Mucosa of rectum (tissue), 2 donors: ENCODE measurements at regions not wholly inside any gene's neighbourhood (a gene's known extent, or its start where the extent isn't known, plus 50 kb on each side); places are given as distances from the start of the nearest gene placed in this dataset.

Source experiments
- H3K27ac ChIP-seq, 2 donors: one replicate each; pipeline ENCODE4 v1.7.0; 2013; ENCODE audit warnings: inconsistent platforms in 2 of 2, low read depth in 2 of 2, low read length in 2 of 2
- H3K27me3 ChIP-seq, 2 donors: one replicate each; pipeline ENCODE4 v1.7.0; 2013; ENCODE audit warnings: low read length in 2 of 2; ENCODE audit not compliant: control insufficient read depth in 2 of 2, insufficient read depth in 2 of 2
- H3K36me3 ChIP-seq, 2 donors: one replicate each; pipeline ENCODE4 v1.7.0; 2013; ENCODE audit warnings: low read length in 2 of 2; ENCODE audit not compliant: control insufficient read depth in 2 of 2, insufficient read depth in 2 of 2
- H3K4me1 ChIP-seq, 2 donors: one replicate each; pipeline ENCODE4 v1.7.0; 2013; ENCODE audit warnings: low read length in 2 of 2, mild to moderate bottlenecking in 1 of 2; ENCODE audit not compliant: control insufficient read depth in 2 of 2, insufficient read depth in 2 of 2
- H3K4me3 ChIP-seq, 2 donors: one replicate each; pipeline ENCODE4 v1.7.0; 2013; ENCODE audit warnings: low read length in 2 of 2
- H3K9ac ChIP-seq, 2 donors: one replicate each; pipeline ENCODE4 v1.7.0; 2013; ENCODE audit warnings: low read length in 2 of 2, low read depth in 1 of 2, mild to moderate bottlenecking in 1 of 2
- H3K9me3 ChIP-seq, 2 donors: one replicate each; pipeline ENCODE4 v1.7.0; 2013; ENCODE audit warnings: low read length in 2 of 2; ENCODE audit not compliant: control insufficient read depth in 2 of 2
- donor health status: healthy.
- donor health status: Normal muscosa, but diverticular disease.

DNA sequence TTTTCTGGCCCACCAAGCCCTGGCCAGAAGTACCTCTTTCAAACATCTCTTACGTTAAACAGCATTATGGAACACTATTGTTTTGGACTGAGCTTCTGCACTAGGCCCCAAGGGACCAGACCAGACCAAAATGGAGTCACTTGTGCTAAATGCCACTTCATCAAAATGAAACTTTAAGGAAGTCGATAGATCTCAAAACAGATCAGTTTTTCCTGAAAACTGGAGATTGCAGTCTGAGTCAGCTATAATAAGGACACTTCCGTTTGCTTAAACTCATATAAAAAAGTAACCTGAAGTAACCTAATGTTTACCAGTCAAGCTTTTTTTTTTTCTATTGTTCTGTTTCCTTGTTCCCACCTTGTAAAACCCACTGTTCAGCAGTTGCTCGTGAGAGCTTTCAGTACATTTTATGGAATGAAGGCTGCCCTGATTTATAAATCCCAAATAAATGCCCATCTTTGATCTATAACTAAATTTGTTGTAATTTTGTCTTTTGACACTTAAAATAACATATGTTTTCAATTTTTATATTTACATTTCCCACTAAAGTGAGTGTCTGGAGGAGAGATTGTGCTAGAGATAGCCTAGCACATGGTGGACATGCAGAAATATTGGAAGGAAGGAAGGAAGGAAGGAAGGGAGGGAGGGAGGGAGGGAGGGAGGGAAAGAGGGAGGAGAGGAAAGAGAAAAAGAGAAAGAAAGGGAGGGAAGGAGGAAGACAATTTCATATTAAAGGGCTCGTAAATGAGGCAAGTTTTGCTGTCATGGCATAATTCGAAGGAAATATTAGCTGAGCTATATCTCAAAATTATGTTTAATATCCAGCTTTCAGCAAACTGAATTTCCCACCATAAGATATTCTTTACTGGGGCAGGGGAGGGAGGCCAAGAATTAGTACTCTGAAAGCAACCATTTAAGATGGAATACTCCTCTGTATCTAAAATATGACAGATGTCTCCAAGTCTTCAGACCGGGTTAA lies 77.0 kb upstream of the CXADR start:
- H3K9ac ChIP-seq, result peak overlapping the region in 1 of 2 donors; percentile 9
- no peaks in the 10 kb centered on the region for H3K9me3 ChIP-seq
- peaks cover 13 to 18% of the 10 kb centered on the region in 2 donors for H3K4me1 ChIP-seq
- H3K27ac ChIP-seq, result peak overlapping the region; percentile 69 to 71
- H3K36me3 ChIP-seq, result no peaks in the 10 kb centered on the region
- no peak overlapping the region for H3K4me3 ChIP-seq
- no peaks in the 10 kb centered on the region for H3K27me3 ChIP-seq

DNA sequence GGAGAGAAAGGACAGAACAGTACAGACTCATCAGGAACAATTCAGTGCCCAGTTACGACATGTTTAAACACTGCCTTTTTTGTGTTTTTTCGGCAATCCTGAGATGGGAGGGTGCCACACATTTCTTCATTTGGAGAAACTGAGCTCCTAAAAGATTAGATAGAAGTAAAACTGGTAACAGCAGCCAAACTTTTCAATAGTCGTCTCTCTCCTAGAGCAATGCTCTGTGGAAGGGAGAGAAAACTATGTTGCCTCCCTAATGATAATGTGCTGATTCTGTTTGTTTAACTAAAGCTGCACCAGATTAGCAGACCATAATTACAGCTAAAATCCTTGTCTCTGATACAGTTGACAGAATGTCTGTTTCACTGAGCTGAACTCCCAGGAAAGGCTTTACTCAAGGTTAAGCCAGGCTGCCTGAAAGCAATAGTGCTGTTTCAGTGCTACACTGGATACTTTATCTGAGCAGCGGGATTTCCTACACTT lies 76.2 kb upstream of the CXADR start:
- no peaks in the 10 kb centered on the region for H3K9me3 ChIP-seq
- no peak overlapping the region for H3K4me3 ChIP-seq
- no peaks in the 10 kb centered on the region for H3K36me3 ChIP-seq
- H3K27me3 ChIP-seq, result no peaks in the 10 kb centered on the region
- H3K4me1 ChIP-seq, result peaks cover 14 to 19% of the 10 kb centered on the region in 2 donors
- H3K9ac ChIP-seq, result peak overlapping the region in 1 of 2 donors; percentile 3
- H3K27ac ChIP-seq, result peak overlapping the region; percentile 48 to 71

DNA sequence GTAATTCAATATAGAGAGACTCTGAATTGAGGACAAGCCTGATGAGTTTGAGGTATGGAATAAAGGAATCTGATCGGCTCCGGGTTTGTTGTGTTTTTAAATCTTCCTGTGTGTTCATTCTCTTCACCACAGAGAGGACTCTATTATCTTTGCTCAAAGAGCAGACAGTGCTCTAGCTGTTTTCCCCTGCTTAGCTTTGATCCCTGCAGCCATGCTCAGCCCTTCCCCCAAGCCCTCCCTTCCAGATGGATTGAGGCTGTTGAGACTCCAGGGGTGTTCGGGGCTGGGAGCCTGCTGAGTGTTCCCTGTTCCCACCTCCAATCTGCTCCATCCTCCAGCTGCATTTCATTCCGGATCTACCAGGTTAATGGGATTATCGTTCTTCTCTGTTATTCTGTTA lies 74.2 kb upstream of the CXADR start:
- Histone ChIP-seq H3K27ac (no peak overlapping the region), H3K4me1 (peaks cover 21 to 27% of the 10 kb centered on the region in 2 donors), H3K27me3 (no peaks in the 10 kb centered on the region), H3K9ac (no peak overlapping the region), H3K4me3 (no peak overlapping the region), H3K36me3 (no peaks in the 10 kb centered on the region), H3K9me3 (no peaks in the 10 kb centered on the region)

DNA sequence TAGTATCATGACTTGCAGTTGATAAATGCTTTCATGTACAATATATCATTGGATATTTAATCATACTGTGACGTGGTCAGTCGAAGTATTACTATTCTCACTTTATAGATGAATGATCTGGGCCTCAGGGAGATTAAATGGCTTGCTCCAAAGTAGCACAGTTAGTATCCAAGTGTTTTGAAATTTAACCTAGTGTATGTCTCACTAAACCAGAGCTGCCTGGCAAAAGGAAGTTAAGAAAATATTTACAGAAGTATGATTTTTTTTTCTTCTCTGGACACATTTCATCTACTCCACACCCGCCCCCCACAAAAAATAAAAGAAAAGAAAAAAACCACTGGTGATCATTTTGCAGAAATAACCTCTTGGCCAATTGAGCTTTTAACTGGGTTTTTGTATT lies 71.9 kb upstream of the CXADR start:
- H3K9me3 ChIP-seq, result no peaks in the 10 kb centered on the region
- no peak overlapping the region for H3K9ac ChIP-seq
- no peak overlapping the region for H3K4me3 ChIP-seq
- peak overlapping the region in 1 of 2 donors; percentile 71 for H3K27ac ChIP-seq
- no peaks in the 10 kb centered on the region for H3K27me3 ChIP-seq
- no peaks in the 10 kb centered on the region for H3K36me3 ChIP-seq
- H3K4me1 ChIP-seq, result peaks cover 17 to 18% of the 10 kb centered on the region in 2 donors

DNA sequence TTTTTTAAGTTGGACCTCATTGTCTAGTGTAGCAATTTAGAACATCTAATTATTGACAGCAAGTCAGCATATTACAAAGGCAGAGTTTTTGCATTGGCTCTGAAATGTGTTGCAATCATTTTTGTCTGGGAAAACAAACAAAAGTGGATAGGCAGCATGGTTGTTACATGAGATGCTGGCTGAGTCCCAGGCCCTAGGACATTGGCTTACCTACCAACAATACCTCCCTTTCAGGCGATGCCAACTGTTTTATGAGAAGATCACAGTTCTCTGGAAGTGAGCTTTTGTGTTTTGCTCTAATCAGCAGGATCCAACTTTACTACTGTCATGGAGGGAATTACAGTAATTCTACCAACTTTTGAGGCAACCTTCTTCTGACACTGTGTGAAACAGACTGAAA lies 71.5 kb upstream of the CXADR start:
- Histone ChIP-seq H3K4me1 (peaks cover 14% of the 10 kb centered on the region in 2 donors), H3K36me3 (no peaks in the 10 kb centered on the region), H3K27ac (peak overlapping the region; percentile 50 to 71), H3K9me3 (no peaks in the 10 kb centered on the region), H3K27me3 (no peaks in the 10 kb centered on the region), H3K9ac (no peak overlapping the region), H3K4me3 (no peak overlapping the region)

DNA sequence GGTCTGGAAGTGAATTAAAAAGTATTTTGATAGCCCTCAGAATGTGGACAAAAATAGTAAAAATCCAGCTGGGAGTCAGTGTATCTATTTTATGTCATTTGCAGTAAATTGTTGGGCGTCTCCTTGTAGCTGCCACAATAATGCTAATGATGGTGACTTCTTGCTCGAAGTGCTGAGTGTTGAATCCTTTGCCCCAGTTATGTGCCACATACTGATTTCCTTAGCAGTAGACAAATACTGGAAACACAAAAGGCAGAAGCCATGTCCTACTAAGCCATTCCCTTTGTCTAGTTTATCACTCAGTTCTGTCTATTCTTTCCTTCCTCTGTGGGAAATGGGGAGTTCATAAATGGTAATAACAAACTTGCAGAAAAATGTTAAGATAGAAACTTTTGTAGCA lies 70.7 kb upstream of the CXADR start:
- H3K9ac ChIP-seq, result no peak overlapping the region
- H3K9me3 ChIP-seq, result no peaks in the 10 kb centered on the region
- no peaks in the 10 kb centered on the region for H3K27me3 ChIP-seq
- peak overlapping the region; percentile 50 to 71 for H3K27ac ChIP-seq
- H3K4me3 ChIP-seq, result no peak overlapping the region
- peaks cover 8 to 12% of the 10 kb centered on the region in 2 donors for H3K4me1 ChIP-seq
- no peaks in the 10 kb centered on the region for H3K36me3 ChIP-seq

DNA sequence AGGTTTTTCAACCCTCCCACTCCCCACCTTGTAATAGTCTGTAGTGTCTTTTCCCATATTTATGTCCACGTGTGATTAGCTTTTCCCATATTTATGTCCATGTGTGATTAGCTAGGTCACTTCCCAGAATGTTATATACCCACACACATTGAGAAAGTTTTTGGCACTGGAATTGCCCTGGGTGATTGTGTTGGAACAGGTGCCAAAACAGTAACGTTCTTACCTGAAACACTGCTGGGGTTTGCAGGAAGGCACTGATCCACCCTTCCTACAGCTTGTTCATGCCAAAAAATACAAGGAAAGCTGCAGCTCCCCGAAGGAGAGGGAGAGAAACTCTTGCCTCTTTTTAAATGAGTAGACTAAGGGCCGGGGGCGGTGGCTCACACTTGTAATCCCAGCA lies 68.0 kb upstream of the CXADR start:
- H3K4me3 ChIP-seq, result no peak overlapping the region
- no peak overlapping the region for H3K9ac ChIP-seq
- H3K27ac ChIP-seq, result no peak overlapping the region
- peaks cover 8 to 12% of the 10 kb centered on the region in 2 donors for H3K4me1 ChIP-seq
- no peaks in the 10 kb centered on the region for H3K36me3 ChIP-seq
- H3K27me3 ChIP-seq, result no peaks in the 10 kb centered on the region
- H3K9me3 ChIP-seq, result no peaks in the 10 kb centered on the region

DNA sequence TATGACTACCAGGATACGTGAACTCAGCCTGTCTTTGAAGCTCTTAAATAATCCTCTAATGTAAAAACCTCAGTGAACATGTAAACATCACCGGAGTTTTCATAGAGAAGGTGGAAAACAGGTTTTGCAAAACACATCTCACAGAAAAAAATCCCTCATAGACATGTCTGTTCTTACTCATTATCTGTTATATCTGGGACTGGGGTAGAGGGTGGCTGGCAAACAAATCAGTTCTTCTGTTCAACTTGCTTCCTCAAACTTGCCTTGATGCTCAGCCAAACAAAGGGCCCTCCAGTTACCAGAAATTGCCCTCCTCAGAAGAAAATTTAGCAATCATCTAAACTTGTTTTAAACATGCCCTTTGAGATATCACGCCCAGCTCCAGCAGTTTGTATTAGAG lies 66.1 kb upstream of the CXADR start:
- H3K27ac ChIP-seq, result no peak overlapping the region

DNA sequence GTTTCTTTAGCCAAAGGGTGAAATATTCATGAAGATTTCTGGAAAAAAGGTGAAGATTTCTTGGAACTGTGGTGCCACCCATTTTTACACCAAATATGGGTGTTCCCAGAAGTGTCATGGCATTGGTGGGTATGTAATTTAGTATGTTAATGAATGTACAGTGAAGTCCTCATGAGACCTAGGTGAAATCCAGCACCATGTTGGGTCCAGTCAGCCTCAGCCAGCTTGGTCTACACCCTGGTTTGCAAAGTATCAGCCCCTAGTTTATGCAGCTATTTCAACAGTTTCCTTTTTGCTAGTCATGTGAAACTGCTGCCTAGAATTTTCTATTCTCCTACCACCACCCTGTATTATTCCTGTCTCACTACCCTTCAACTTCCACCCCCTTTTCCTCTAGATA lies 63.1 kb upstream of the CXADR start:
- Histone ChIP-seq H3K4me3 (no peak overlapping the region), H3K27ac (no peak overlapping the region), H3K27me3 (no peaks in the 10 kb centered on the region), H3K4me1 (no peaks in the 10 kb centered on the region), H3K9ac (no peak overlapping the region), H3K9me3 (no peaks in the 10 kb centered on the region), H3K36me3 (no peaks in the 10 kb centered on the region)

More for the DNA sequence above, 66.1 kb upstream of the CXADR start:
- no peaks in the 10 kb centered on the region for H3K9me3 ChIP-seq
- H3K9ac ChIP-seq, result no peak overlapping the region
- no peaks in the 10 kb centered on the region for H3K27me3 ChIP-seq
- no peak overlapping the region for H3K4me3 ChIP-seq
- no peaks in the 10 kb centered on the region for H3K36me3 ChIP-seq
- H3K4me1 ChIP-seq, result peaks cover 6 to 8% of the 10 kb centered on the region in 2 donors

DNA sequence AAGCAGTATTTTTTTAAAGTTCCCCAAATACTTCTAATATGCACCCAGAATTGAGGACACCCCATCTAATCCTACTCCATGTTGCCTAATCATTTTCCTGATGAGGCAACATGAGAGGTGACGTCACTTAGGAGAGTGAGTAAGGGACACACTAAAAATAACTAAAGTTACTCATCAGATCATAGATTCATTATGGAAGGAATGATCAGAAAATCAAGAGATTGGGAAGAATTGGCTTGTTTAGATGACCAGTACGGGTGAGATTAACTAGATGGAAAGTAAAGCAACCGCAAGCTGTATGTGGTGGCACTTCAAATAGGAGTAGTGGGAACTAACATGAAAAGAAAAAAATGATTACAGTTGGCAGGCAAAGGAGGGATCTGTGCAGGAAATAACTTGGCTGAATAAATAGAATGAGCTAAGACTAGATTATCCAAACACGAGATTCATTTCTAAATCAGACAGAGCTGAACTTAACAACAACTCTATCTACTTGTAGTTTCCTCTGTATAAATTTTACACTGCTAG lies 61.4 kb upstream of the CXADR start:
- H3K27ac ChIP-seq, result no peak overlapping the region

More for the DNA sequence above, 61.4 kb upstream of the CXADR start:
- Histone ChIP-seq H3K4me3 (no peak overlapping the region), H3K36me3 (no peaks in the 10 kb centered on the region), H3K27me3 (no peaks in the 10 kb centered on the region), H3K4me1 (peaks cover 0 to 2% of the 10 kb centered on the region in 2 donors), H3K9me3 (no peaks in the 10 kb centered on the region), H3K9ac (no peak overlapping the region)
